GM12891 (cell line): ENCODE measurements at regions not wholly inside any gene's neighbourhood (a gene's known extent, or its start where the extent isn't known, plus 50 kb on each side); places are given as distances from the start of the nearest gene placed in this dataset.

Experiments
- DNase-seq: peaks from one replicate; pipeline ENCODE4 v3.0.0; 2011; ENCODE audit warnings: low spot score; ENCODE audit not compliant: insufficient read length
- FAIRE-seq: peaks from 2 replicates; lab custom pipeline; 2011; peaks lifted over from hg19 to GRCh38; lab: Jason Lieb, UNC
- PAX5 ChIP-seq: IDR thresholded peaks from 2 replicates; pipeline ENCODE4 v1.6.1; 2011; ENCODE audit warnings: low read length, moderate library complexity, mild to moderate bottlenecking; ENCODE audit not compliant: insufficient read depth, severe bottlenecking
- POLR2A ChIP-seq: IDR thresholded peaks from 2 replicates; pipeline ENCODE4 v1.6.1; 2011; ENCODE audit warnings: low read depth, low read length, control low read depth
- POLR2AphosphoS5 ChIP-seq: IDR thresholded peaks from 2 replicates; pipeline ENCODE4 v1.6.1; 2011; ENCODE audit warnings: low read depth, low read length, control low read depth
- POU2F2 ChIP-seq: IDR thresholded peaks from 2 replicates; pipeline ENCODE4 v1.6.1; 2011; ENCODE audit warnings: low read depth, mild to moderate bottlenecking, control low read depth, low read length, moderate library complexity
- SPI1 ChIP-seq: IDR thresholded peaks from 2 replicates; pipeline ENCODE4 v1.6.1; 2011; ENCODE audit warnings: low read depth, low read length, control low read depth
- TAF1 ChIP-seq: IDR thresholded peaks from 2 replicates; pipeline ENCODE4 v1.6.1; 2011; ENCODE audit warnings: low read depth, low read length, control low read depth

- DNase-seq (no peak), FAIRE-seq (no peak)
- TF ChIP-seq SPI1 (no peak), PAX5 (no peak), TAF1 (no peak), POLR2A (no peak), POU2F2 (no peak), POLR2AphosphoS5 (no peak)
Observed at GRCh38 chr4:147117431-147117830, 171.8 kb upstream of the TTC29 start.

- FAIRE-seq (peak; percentile 51), DNase-seq (no peak)
- no peak for TF ChIP-seq TAF1
- TF ChIP-seq POU2F2, result no peak
- TF ChIP-seq POLR2AphosphoS5, result no peak
- no peak for TF ChIP-seq POLR2A
- TF ChIP-seq SPI1, result peak; percentile 49; the same call in 1 of the 2 replicates
Observed at GRCh38 chr4:147118528-147118927, 172.9 kb upstream of the TTC29 start.

GRCh38 chr4:147122685-147123084 lies 177.0 kb upstream of the TTC29 start:
- DNase-seq (no peak), FAIRE-seq (no peak)
- TF ChIP-seq SPI1 (no peak), TAF1 (no peak), PAX5 (no peak), POLR2A (no peak), POU2F2 (no peak), POLR2AphosphoS5 (no peak)

- FAIRE-seq, result no peak
- TF ChIP-seq POLR2A (no peak), POLR2AphosphoS5 (no peak), POU2F2 (no peak), SPI1 (no peak), PAX5 (no peak), TAF1 (no peak)
- no peak for DNase-seq
Observed at GRCh38 chr4:147123146-147123545, 177.5 kb upstream of the TTC29 start.

GRCh38 chr4:147128787-147129186 lies 183.1 kb upstream of the TTC29 start:
- no peak for DNase-seq
- TF ChIP-seq TAF1, result no peak
- no peak for TF ChIP-seq POU2F2
- no peak for TF ChIP-seq SPI1
- TF ChIP-seq PAX5, result no peak
- TF ChIP-seq POLR2A, result no peak
- no peak for TF ChIP-seq POLR2AphosphoS5
- FAIRE-seq, result no peak

GRCh38 chr4:147129687-147130086 lies 184.0 kb upstream of the TTC29 start:
- no peak for DNase-seq
- TF ChIP-seq TAF1 (no peak), PAX5 (no peak), SPI1 (no peak), POLR2A (no peak), POLR2AphosphoS5 (no peak), POU2F2 (no peak)
- FAIRE-seq, result no peak

GRCh38 chr4:147134536-147135210 lies 189.0 kb upstream of the TTC29 start:
- FAIRE-seq, result no peak
- no peak for DNase-seq
- TF ChIP-seq POU2F2 (no peak), TAF1 (no peak), POLR2A (no peak), PAX5 (no peak), SPI1 (no peak)

GRCh38 chr4:147136310-147136709 lies 190.6 kb upstream of the TTC29 start:
- DNase-seq (no peak), FAIRE-seq (no peak)
- TF ChIP-seq POU2F2 (no peak), PAX5 (no peak), POLR2AphosphoS5 (no peak), POLR2A (no peak), SPI1 (no peak), TAF1 (no peak)

GRCh38 chr4:147136751-147137150 lies 191.1 kb upstream of the TTC29 start:
- TF ChIP-seq PAX5 (no peak), TAF1 (no peak), SPI1 (no peak), POU2F2 (no peak), POLR2A (no peak), POLR2AphosphoS5 (no peak)
- DNase-seq (no peak), FAIRE-seq (no peak)

GRCh38 chr4:147137280-147137679 lies 191.6 kb upstream of the TTC29 start:
- no peak for FAIRE-seq
- TF ChIP-seq PAX5 (no peak), POU2F2 (no peak), TAF1 (no peak)
- DNase-seq, result no peak

GRCh38 chr4:147138171-147138570 lies 192.5 kb upstream of the TTC29 start:
- no peak for DNase-seq
- TF ChIP-seq POLR2AphosphoS5 (no peak), SPI1 (no peak), TAF1 (no peak), POU2F2 (no peak), POLR2A (no peak), PAX5 (no peak)
- FAIRE-seq, result no peak
